Caki2 (cell line): ENCODE measurements at regions not wholly inside any gene's neighbourhood (a gene's known extent, or its start where the extent isn't known, plus 50 kb on each side); places are given as distances from the start of the nearest gene placed in this dataset.

Experiments used
- DNase-seq: peaks from one replicate; pipeline ENCODE4 v3.0.0-alpha.2; 2015; ENCODE audit warnings: low read depth
- in situ Hi-C: cut with HindIII; loops from 2 replicates; pipeline ENCODE4 v1.10.0; 2016; ENCODE audit warnings: low sequenced_read_pairs, low pct_unique_long_range_greater_than_20kb, mixed read lengths

DNA sequence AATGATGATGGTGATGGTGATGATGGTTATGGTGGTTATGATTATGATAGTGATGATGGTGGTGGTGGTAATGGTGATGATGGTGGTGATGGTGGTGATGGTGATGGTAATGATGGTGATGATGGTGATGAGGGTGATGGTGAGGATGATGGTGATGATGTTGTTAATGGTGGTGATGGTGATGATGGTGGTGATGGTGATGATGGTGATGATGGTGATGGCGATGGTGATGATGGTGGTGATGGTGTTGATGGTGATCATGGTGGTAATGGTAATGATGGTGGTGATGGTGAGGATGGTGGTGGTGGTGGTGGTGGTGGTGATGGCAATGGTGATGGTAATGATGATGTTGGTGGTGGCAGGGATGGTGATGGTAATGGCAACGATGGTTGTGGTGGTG lies 1222.5 kb downstream of the BRD1 start:
- no peak for DNase-seq
- in situ Hi-C loops = no loop called here

DNA sequence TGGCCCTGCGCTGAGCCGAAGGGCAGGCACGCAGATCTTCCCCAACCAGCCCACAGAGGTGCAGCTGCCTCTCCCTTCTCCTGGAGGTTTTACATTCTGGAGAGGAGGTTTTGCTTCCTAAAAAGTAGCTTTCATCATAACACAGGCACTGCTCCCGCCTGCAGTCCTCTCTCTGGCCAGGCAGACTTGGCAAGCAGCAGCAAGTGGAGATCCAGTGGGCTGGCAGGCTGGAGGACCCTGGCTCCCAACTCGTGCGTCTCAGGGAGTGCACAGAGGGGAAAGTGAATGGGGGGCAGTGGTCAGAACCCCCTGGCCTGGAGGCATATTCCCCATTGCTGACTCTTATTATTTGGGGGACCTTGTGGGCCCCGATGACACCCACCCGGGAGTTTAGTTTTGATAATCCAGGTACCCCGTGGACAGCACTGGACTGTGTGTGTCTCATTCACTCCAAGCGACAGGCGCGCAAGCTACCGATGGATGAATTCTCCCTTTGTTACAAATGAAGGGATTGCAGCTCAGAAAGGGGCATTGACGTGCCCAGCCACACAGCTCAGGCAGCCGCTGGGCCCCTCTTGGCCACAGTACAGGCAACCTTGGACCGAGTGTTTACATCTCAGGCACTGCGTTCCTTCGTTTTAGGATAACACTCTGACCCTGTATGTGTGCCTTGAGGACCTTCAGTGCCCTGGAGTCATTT lies 1223.9 kb downstream of the BRD1 start:
- in situ Hi-C loops = no loop called here
- DNase-seq = no peak

DNA sequence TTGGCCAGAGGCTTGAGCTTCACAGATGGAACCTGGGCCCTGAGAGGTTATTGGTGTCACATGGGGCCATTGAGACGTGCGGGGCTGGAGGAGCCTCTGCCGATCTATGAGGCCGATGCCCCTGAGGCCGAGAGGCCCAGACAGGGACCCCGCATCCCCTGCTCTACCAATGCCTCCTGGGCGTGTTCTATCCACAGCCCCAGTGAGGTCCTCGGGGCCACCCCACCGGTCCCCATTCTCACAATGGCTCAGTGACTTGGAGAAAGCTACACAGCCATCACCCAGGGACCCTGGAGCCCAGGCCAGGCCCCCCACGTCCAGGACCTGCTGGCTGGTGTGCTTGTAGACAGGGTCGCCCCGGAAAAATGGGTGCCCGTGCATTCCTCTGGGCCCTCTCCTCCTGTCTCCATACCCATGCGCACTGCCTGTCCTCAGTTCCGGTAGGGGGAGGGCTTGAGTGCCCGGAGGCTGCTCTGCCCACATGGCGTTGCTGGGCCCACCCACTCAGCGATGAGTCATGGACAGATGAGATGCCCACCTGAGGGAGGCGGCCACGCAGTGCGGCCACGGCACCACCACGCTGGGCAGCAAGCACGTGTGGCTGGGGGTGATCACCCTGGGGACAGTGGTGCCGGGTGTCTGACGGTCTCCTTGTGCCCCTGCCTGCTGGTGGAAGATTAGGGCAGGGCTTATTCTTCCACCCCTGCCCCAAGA lies 1224.7 kb downstream of the BRD1 start:
- no peak for DNase-seq

DNA sequence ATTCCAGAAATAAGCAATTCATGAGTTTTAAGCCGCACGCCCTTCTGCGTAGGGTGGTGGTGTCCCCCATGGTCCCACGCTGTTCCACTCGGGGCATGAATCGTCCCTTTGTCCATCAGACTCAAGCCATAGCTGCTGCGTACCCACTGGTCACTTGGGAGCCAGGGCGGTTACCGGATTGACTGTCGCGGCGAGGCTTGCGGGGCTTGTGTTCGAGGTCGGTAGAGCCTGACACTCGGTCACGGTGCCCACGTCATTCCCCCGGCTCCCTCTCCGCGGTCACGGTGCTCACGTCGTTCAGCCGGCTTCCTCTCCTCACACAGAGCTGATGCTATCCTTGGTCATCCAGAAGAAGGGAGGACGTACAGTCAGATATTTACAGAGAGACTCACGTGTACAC lies 1227.0 kb downstream of the BRD1 start:
- in situ Hi-C loops = no loop called here
- DNase-seq = no peak

More for the DNA sequence above, 1224.7 kb downstream of the BRD1 start:
- in situ Hi-C loops = no loop called here

DNA sequence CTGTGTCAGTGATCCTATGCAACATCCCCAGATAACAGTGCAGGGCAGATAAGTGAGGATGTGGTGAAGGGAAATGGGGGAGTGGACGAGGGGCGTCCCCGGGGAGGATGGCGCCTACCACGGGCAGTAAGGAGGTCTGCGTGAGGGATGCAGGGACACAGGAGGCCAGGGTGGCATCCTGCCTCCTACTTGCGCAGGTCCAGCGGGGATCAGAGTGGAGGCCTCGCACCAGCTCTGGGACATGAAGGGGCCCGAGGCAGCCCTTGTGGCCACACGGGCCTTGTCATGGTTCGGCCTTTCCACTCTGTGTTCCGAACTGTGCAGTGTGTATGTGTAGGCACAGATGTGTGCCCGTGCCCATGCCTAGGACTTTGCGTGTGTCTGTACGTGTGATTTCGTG lies 1227.5 kb downstream of the BRD1 start:
- DNase-seq = no peak
- in situ Hi-C loops = no loop called here

DNA sequence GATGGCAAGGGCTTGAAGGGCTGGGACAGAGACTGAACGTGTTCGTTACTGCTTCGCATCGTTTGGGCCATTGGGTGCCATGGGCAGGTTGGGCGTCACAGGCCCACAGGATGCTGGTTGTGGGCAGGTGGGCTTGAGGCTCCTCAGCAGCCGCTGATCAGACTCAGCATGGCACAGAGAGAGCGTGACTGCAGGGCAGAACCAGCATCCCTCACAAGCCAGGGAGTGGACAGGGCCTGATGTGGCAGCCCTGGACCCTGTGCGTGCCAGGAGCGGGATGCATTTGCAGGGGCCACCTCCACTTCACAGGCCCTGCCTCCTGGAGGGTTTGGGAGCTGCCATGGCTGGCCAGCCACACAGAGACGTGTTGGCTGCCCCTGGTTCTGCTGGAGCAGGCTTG lies 1228.3 kb downstream of the BRD1 start:
- DNase-seq = no peak
- in situ Hi-C loops = no loop called here

DNA sequence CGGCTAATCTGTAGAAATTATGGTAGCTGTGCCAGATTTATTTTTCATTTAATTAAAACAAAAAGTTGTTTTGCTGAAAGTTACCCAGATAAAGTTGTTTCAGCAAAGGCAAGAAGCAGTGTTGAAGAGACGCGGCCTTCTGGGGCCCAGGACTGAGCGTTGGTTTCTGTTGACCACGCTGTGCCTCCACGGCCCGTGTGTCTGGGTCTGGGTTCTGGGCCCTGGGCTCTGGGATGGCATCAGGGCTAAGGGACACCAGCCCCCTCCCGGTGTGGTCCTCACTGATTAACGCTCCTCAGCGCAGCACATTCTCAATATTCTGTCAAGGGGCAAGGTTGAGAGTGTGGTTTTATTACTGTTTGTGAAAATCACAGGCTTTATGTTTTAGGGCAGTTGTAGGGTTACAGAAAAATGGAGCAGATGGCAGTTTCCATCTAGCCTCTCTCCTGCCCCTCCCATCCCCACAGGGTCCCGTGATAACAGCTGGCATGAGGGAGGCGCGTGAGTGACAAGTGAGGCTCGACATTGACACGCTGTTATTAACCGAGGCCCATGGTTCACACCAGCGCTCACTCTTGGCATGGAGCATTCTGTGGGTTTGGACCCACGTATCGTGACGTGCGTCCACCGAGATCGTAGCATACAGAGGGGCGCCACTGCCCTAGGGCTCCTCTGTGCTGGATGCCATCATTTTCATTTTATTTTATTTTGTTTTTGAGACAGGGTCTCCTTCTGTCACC lies 1231.4 kb downstream of the BRD1 start:
- in situ Hi-C loops = no loop called here
- no peak for DNase-seq

DNA sequence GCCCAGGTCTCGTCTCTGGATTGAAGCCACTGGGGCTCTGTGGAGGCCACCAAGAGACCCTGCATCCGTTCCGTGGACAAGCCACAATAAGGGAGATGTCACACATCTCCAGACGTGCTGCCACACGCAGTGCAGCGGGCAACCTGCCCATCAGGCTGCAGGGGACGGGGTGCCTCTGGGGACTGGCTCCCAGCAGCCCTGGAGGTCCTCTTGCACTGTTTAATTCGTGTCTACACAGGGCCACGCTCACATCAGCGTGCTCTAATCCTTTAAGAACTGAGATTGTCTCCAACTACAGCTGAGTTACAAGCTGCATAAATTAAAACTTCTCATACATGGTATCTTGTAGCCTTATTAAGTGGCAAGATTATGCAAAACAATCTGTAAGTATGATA lies 1232.2 kb downstream of the BRD1 start:
- in situ Hi-C loops = no loop called here
- DNase-seq = no peak

DNA sequence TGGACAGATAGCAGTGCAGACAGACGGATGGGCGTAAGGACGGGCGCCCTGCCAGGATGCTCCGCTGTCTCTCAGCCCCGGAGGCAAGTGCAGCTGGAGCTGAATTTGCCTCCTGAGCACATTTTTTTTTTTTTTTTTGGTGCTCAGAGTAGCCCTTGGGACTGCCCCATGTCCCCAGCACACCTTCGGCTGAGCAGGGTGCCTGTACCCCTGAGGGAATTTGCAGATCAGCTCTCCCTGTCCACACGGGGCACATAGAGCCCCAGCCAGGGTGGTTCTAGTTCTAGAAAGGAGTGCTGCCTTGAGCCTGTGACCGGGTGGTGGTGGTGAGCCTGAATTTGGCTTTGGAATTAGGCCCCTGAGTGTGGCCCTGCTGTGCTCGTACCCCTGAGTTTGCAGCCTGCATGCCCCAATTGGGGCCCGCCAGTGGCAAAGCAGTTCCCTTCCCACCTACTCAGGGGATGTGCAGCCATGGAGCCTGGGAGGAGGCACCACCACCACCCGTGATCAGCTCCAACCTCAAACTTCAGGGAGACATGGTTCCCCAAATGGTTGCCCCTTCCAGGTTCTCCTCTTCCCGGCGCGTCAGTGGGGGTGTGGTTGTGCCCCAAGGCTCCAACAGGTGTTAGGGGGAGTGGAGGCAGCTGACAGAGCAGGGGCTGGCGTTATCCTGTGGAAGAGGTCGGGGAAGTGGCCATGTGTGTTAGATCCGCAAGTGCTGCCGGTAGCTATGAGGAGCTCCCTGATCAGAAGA lies 1232.7 kb downstream of the BRD1 start:
- in situ Hi-C loops = no loop called here
- no peak for DNase-seq

DNA sequence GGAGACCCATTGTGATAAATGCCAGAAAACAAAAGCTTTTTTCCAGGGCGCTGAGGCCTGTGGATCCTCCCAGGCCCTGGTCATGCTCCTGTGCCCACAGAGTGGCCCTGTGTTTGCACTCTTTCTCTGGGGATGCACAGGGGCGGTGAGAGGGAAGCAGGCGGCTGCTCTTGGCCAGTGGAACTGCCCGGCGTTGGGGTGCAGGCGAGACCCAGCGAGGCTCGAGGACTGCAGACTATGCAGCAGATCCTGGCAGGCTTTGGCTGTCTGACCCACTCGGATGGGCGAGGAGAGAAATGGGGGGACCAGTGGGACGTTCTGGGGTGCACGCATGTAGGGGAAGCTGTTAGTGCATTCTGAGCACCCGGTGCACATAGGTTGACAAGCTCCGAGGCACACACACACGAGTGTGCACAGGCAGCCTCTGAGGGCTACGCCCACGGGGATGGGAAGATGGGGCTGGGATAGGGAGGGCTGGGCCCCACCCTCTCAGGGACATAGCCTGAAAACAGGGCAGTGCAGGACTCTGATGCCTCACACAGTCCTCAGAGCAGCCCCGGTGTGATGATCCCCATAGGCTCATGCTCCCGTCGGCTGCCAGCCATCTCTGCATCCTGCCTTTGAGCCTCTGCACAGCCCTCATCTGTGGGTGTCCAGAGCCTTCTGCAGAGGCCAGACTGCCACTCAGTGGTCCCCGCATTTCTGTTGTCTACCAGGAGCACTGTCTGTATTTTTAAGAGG lies 1233.5 kb downstream of the BRD1 start:
- in situ Hi-C loops = no loop called here
- no peak for DNase-seq

DNA sequence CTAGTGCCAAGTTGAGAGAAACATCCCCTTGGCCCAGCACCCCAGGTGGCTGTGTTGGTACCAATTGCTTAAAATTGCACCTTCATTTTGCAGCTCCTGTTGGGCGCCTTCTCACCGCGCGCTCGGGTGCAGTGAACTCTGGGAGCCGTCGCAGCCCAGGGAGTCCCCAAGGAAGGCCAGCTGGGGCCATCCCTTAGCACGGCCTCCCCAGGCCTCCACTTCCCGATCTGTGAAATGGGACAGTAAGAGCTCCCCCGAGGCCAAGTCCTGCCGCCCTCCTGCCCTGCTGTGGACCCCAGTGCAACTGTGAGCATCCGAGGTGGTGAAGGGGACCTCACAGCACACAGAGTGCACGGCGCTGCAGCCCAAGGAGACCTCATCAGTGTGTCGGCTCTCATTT lies 1234.1 kb downstream of the BRD1 start:
- no peak for DNase-seq
- in situ Hi-C loops = no loop called here

DNA sequence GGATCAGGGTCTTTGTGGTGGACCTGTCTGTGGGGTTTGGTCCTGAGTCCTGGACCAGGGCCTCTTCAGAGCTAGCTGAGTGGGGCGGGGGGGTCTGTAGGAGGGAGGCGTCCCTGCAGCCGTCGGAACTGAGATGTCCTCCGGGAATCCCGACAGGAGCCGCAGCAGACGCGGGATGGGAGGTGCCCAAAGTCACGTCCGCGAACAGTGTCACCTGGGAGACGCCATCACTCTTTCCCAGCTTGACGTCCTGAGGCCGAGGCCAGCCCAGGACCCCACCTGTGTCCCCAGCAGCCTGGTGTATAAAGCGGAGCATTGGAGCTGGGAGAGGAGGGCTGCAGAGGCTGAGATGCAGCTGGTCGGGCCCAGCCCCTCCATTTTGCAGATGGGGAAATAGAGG lies 1234.7 kb downstream of the BRD1 start:
- no peak for DNase-seq
- in situ Hi-C loops = no loop called here

DNA sequence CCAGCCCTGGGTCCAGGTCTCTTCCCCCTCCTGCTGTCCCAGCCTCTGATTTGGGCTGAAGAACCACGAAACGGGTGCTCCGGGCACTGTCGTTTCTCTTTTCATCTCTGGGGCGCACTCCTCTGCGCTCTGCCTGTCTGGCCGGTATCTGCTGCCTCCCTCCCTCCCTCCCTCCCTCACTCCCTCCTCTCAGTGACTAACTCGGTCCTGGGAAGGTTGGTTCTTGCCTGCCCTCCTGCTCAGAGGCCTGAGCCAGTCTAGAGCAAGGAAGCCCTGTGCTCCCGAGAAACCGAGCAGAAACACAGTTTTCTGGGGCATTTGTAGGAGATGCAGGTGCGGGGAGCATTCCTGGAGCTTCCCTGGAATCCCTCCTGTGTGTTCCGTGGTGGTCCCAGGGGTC lies 1235.2 kb downstream of the BRD1 start:
- DNase-seq = no peak
- in situ Hi-C loops = no loop called here

DNA sequence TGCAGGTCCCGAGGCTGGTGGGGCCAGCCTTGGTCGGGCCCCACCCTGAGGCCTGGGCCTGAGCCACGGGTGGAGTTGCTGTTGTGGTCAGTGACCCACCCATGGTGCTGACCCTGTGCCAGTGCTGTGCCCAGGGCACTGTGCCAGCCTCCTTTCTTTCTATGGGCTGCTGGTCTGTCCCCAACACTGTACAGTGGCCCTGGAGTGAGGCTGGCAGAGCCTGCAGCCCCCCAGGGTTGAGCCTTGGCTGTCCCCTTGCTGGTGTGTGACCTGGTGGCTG lies 1235.7 kb downstream of the BRD1 start:
- no peak for DNase-seq
- in situ Hi-C loops = no loop called here

DNA sequence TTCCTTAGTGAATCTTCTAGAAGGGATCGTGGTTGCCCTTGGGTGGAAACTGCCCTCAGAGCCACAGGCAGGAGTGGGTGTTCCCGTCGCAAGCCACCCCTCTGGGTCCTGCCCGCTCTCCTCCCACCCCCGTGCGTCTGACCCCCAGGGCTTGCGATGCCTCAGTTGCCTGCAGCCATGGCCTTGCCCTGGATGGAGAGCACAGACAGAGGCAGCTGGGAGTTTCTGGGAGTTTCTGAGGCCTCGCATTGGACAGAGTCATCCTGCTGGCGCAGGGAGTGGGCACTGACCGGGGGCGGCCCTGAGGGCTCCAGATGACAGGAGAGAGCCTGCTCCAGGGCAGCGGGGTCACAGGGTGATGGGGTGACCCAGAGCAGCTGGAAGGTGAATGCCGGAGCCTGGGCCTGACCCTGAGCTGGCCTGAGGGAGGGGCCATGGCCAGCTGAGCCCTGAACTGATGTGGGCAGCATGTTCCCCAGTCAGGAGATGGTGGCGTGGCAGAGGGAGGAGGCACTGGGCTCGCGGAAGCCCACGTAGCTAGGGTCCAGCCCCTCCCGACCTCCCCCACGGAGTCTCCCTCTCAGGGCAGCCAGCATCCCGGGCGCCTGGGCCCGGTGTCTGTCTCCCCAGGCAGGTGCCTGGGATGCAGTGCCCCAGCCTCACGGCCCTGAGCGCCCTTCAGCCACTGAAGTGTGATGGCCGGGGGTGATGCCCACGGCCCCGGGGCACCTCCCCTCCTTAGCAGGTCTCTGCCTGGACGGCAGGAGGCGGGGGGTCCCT lies 1236.2 kb downstream of the BRD1 start:
- in situ Hi-C loops = no loop called here
- no peak for DNase-seq

DNA sequence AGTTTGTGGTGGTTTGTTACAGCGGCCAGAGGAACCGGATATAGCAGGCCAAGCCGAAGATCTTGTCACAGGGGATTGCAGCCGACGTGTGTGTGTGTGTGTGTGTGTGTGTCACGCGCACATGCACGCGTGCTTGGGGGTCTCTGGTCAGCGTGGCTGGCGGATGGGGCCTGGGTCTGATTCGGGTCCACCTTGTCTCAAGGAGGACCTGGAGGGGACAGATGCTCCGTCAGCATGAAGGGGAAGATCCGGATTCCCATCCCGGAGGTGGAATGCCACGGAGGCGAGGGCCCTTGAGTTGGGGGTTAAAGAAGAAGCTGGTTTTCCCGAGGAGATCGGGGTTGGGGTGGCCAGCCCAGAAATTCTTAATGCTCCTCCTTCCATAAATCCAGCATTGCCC lies 1237.8 kb downstream of the BRD1 start:
- in situ Hi-C loops = no loop called here
- no peak for DNase-seq

DNA sequence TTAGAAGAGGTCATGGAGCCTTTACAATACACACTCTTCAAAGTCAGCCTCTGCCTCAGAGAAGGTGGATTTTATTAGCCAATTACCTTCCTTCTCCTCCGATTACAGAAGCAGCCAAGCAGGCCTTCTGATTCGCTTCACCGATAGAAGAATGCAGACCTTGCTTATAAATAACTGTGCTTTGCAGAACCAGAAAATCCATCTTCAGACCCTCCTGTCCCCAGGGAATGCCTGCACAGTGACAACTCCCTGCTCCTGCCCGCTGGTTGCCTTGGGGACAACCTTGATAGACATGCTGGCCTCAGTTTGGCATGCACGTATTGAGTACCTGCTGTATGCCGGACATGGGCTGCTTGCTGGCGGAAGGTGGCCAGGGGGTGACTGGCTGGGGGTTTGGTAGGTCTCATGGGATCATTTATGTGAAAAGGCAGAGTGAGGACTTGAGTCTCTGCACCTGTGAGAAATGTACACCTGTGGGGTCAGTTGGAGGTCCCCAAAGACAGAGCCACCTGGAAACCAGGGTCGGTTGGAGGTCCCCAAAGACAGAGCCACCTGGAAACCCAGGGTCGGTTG lies 1238.7 kb downstream of the BRD1 start:
- DNase-seq = no peak
- in situ Hi-C loops = no loop called here
